ENCODE measurements at regions not wholly inside any gene's neighbourhood (a gene's known extent, or its start where the extent isn't known, plus 50 kb on each side); places are given as distances from the start of the nearest gene placed in this dataset.
"Not testable (repeated sequence)": the region's sequence is repeated elsewhere in the genome, so short reads cannot be mapped to it uniquely, and the experiment has no call there.

DNA sequence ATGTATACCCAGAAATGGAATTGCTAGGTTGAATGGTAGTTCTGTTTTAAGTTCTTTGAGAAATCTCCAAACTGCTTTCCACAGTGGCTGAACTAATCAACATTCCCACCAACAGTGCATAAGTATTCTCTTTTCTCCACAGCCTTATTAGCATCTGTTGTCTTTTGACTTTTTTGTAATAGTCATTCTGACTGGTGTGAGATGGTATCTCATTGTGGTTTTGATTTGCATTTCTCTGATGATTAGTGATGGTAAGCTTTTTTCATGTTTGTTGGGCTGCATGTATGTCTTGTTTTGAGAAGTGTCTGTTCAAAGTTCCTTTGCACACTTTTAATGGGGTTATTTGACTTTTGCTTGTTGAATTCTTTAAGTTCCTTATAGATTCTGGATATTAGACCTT, 52.4 kb upstream of the EHHADH start:
- DNase-seq, result not testable (repeated sequence)

DNA sequence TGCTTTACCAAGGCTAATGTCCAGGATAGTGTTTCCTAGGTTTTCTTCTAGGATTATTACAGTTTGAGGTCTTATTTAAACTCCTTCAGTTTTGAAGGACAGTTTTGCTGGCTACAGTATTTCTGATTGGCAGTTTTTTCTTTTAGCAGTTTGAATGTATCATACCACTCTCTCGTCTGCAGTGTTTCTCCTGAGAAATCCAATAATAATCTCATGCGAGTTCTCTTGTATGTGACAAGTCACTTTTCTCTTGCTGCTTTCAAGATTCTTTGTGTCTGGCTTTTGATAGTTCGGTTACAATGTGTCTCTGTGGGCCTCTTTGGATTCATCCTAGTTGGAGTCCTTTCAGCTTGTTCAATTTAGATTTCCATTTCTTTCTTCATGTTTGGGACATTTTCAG, 53.0 kb upstream of the EHHADH start:
- no peak for DNase-seq

DNA sequence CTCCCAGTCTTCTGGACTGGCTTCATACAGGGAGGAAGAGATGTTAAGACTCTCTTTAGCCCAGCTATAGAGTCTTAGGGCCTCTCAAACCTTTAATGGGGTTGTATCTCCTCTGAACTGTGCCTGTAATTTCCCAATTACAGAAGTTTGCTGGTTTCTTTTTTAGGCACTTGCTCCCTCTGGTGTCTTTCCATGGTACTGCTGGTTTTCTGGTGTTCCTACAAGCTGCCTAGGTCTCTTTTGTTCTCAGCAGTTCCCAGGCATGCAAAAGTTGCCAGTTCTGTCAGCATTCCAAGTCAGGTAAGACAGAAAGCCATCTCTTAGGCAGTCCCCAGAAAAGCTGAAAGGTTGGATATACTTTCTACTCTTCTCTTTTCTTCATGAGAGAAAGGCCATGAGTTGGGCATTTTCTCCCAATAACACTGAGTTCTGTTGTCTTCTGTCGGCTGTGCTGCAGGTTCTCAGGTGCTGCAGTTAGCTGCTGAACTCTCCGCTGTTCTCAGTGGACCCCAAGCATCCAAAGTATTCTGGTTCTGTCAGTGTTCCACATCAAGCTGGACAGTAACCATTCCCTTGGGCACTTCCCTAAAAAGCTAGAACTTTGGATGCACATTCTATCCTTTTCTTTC, 54.4 kb upstream of the EHHADH start:
- DNase-seq, result peak in 1 of 2 experiments; percentile 66

DNA sequence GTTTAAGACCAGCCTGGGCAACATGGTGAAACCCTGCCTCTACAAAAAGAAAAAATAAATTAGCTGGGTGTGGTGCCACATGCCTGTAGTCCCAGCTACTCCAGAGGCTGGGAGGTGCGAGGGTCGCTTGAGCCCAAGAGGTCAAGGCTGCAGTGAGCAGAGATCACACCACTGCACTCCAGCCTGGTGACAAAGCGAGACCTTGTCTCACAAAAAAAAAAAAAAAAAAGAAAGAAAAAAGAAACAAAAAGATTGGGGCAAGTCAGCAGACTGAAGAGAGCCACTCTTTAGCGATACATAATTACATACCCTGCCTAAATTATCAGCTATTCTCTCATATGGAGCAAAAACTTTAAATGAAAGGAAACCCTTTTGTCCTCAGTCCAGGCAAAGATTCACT, 53.6 kb upstream of the MAP3K13 start:
- no peak for DNase-seq

DNA sequence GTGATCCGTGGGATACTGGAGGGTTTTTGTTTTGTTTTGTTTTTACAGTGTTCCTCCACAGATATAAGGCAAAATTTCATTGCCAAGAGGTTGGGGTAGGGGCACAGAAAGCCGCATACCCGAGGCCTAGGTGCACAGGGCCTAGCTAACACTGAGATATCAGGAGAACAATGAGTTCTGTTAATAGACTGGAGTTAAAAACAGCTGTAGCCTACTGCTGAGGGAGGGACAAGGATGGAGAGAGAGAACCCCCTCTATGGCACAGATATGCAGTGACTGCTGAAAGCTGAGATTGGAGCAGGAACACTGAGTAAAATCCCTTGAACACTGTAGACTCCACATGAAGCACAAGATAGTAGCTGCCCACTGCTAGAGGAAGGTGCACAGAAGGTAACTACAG, 53.1 kb upstream of the MAP3K13 start:
- DNase-seq, result no peak

DNA sequence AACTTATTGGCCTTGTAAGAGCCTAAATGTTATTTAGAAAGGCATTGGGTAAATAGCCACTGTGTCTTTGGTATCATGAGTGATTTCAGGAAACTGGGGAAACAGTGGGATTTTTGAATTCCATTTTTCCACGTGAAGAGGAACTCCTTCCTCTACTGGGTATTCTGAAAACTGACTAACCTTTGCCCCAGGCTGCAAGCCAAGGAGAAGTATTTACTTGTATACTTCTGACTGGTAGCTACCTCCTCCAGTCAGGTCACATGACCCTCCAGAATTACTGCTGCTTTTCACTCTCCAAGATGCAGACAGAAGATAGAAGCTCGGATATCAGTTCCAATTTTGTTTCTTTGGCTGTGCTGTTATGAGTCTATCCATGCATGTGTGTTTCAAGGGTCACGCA, 50.9 kb upstream of the MAP3K13 start:
- DNase-seq, result no peak
